BE2C (cell line): ENCODE measurements at regions not wholly inside any gene's neighbourhood (a gene's known extent, or its start where the extent isn't known, plus 50 kb on each side); places are given as distances from the start of the nearest gene placed in this dataset.

Source experiments
- DNase-seq: peaks from one replicate; pipeline ENCODE4 v3.0.0-alpha.2; 2020
- H3K27me3 ChIP-seq: fragments of 250-450 bp; sonication (Bioruptor Pico); 2 replicates; pipeline ENCODE4 v1.5.1; 2020; ENCODE audit warnings: mild to moderate bottlenecking
- H3K36me3 ChIP-seq: fragments of 250-450 bp; sonication (Bioruptor Pico); 2 replicates; pipeline ENCODE4 v1.5.1; 2020; ENCODE audit warnings: mild to moderate bottlenecking
- H3K4me1 ChIP-seq: fragments of 250-450 bp; sonication (Bioruptor Pico); 2 replicates; pipeline ENCODE4 v1.5.1; 2020
- H3K4me3 ChIP-seq: 2 replicates; pipeline ENCODE4 v1.5.1; 2011; ENCODE audit warnings: low read depth, low read length
- H3K9me3 ChIP-seq: fragments of 250-450 bp; sonication (Bioruptor Pico); 2 replicates; pipeline ENCODE4 v1.5.1; 2020
- TF ChIP-seq, protein P1 (sequence below): IDR thresholded peaks from 2 replicates; pipeline ENCODE4 v1.5.1; 2012; ENCODE audit warnings: mild to moderate bottlenecking, low read depth, low read length

DNA sequence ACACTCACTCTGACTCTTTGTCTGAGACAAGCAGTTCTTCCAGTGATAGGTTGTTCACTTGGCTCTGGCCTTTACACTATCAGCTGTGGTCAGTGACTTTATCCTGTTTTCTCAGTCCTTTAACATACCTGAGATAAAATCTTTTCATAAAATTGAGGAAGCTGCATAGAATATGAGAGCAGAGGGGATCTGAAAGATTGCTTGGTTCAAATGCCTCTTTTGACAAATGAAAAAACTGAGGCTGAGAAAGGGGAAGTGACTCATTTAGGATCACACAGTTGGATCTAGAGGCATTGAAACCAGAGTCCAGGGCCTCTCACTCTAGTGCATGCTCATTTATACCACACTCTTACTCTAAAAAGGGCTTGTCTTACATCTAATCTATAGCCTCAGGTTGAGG lies 277.0 kb upstream of the TBX18 start:
- TF ChIP-seq, protein P1, sequence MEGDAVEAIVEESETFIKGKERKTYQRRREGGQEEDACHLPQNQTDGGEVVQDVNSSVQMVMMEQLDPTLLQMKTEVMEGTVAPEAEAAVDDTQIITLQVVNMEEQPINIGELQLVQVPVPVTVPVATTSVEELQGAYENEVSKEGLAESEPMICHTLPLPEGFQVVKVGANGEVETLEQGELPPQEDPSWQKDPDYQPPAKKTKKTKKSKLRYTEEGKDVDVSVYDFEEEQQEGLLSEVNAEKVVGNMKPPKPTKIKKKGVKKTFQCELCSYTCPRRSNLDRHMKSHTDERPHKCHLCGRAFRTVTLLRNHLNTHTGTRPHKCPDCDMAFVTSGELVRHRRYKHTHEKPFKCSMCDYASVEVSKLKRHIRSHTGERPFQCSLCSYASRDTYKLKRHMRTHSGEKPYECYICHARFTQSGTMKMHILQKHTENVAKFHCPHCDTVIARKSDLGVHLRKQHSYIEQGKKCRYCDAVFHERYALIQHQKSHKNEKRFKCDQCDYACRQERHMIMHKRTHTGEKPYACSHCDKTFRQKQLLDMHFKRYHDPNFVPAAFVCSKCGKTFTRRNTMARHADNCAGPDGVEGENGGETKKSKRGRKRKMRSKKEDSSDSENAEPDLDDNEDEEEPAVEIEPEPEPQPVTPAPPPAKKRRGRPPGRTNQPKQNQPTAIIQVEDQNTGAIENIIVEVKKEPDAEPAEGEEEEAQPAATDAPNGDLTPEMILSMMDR = no peak
- DNase-seq = no peak
- H3K4me1 ChIP-seq = no peaks in the 10 kb centered on the region
- no peaks in the 10 kb centered on the region for H3K36me3 ChIP-seq
- H3K9me3 ChIP-seq = no peaks in the 10 kb centered on the region
- H3K27me3 ChIP-seq = no peaks in the 10 kb centered on the region
- no peak overlapping the region for H3K4me3 ChIP-seq

DNA sequence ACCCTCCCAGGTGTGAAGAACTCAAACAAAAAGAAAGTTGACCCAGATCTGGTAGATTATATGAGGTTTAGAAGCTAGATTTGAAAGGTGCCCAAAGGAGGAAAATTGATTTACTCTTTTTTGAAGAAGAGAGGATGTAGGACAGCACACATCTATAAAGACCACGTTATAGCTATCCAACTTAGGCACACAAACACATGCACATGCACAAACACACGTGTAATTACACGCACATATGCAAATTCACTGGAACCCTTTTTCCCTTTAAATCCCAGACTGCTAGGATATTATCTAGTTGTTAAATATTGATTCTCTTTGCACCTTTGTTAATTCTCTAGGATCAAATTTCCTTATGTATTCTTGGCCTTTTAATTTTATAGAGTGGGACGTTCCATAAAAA lies 272.8 kb upstream of the TBX18 start:
- H3K9me3 ChIP-seq = no peaks in the 10 kb centered on the region
- no peaks in the 10 kb centered on the region for H3K4me1 ChIP-seq
- no peak for DNase-seq
- H3K27me3 ChIP-seq = no peaks in the 10 kb centered on the region
- no peaks in the 10 kb centered on the region for H3K36me3 ChIP-seq
- H3K4me3 ChIP-seq = no peak overlapping the region
- TF ChIP-seq, protein P1 = no peak

DNA sequence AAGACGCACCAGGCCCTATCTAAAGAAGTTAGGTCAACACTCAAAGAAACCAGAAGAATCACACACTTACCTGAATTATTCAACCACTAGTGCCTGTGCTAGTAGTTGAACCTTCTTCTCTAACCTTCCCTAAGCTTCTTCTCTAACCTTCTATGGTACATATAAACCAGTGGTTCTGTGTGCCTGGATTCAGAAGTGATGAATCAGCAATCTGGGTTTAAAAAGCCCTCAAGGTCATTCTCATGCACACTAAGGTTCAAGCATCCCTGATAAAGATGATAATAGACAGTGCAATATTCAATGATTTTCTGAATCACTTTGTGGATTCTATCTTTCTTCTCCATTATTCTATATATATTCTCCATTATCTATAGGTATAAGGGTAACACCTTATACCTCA lies 271.4 kb upstream of the TBX18 start:
- H3K27me3 ChIP-seq = no peaks in the 10 kb centered on the region
- H3K9me3 ChIP-seq = no peaks in the 10 kb centered on the region
- no peak for DNase-seq
- no peak overlapping the region for H3K4me3 ChIP-seq
- TF ChIP-seq, protein P1 = no peak
- no peaks in the 10 kb centered on the region for H3K36me3 ChIP-seq
- no peaks in the 10 kb centered on the region for H3K4me1 ChIP-seq

DNA sequence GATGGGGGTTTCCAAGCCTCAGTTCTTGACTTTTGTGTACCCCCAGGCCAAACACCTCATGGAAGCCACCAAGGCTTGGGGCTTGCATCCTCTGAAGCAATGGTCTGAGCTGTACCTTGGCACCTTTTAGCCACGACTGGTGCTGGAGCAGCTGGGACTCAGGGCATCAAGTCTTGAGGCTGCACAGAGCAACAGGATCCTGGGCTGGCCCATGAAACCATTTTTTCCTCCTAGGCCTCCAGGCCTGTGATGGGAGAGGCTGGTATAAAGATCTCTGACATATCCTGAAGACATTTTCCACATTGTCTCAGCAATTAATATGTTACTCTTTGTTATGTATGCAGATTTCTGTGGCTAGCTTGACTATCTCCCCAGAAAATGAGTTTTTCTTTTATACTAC lies 269.1 kb upstream of the TBX18 start:
- Histone ChIP-seq H3K9me3 (no peaks in the 10 kb centered on the region), H3K36me3 (no peaks in the 10 kb centered on the region), H3K4me1 (no peaks in the 10 kb centered on the region), H3K27me3 (no peaks in the 10 kb centered on the region), H3K4me3 (no peak overlapping the region)
- TF ChIP-seq, protein P1 = no peak
- DNase-seq = no peak

DNA sequence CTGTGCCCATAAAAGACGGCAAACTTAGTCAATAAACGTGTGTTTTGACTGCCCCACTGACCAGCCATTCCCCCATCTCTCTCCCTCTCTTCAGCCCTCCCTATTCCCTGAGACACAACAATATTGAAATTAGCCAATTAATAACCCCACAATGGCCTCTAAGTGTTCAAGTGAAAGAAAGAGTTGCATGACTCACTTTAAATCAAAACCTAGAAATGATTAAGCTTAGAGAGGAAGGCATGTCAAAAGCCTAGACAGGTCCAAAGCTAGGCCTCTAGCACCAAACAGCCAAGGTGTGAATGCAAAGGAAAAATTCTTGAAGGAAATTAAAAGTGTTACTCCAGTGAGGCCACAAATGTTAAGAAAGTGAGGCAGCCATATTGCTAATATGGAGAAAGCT lies 261.6 kb upstream of the TBX18 start:
- DNase-seq = no peak
- H3K9me3 ChIP-seq = no peaks in the 10 kb centered on the region
- H3K4me3 ChIP-seq = no peak overlapping the region
- no peaks in the 10 kb centered on the region for H3K4me1 ChIP-seq
- H3K36me3 ChIP-seq = no peaks in the 10 kb centered on the region
- TF ChIP-seq, protein P1 = no peak
- no peaks in the 10 kb centered on the region for H3K27me3 ChIP-seq

DNA sequence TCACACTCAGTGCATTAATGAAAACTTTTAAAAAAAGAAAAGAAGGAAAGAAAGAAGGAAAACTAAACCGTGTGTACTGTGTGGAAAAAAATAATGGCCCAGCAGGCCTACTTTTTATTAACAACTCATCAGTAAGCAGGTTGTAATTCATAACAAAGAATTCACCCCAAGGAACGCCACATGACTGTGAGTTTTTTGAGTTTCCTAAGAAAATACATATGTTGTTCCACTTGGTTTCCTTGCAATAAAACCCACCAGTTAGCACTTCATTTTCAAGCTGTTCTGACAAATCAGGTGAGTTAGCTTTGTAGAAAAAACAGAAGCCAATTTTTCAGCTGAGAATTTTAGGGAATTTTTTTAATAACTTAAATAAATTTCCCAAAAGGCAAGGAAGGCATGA lies 259.3 kb upstream of the TBX18 start:
- no peaks in the 10 kb centered on the region for H3K27me3 ChIP-seq
- TF ChIP-seq, protein P1 = no peak
- H3K36me3 ChIP-seq = no peaks in the 10 kb centered on the region
- H3K4me1 ChIP-seq = no peaks in the 10 kb centered on the region
- no peak overlapping the region for H3K4me3 ChIP-seq
- no peak for DNase-seq
- H3K9me3 ChIP-seq = no peaks in the 10 kb centered on the region
